Right lobe of liver (tissue), 6 donors: ENCODE measurements at regions not wholly inside any gene's neighbourhood (a gene's known extent, or its start where the extent isn't known, plus 50 kb on each side); places are given as distances from the start of the nearest gene placed in this dataset.
A peak's percentile ranks its signal among the peaks of the same experiment; 100 is the strongest.

Experiments
- ATAC-seq, 4 donors: fragments of 200-7000 bp; cut with Tn5 transposase; one replicate each; pipeline ENCODE4 v1.9.1; 2020; ENCODE audit warnings: mild to moderate bottlenecking in 4 of 4, moderate library complexity in 4 of 4
- DNase-seq, 3 donors: peaks; one replicate each; pipeline ENCODE4 v3.0.0-alpha.2; 2020
- H3K27ac ChIP-seq, 3 donors: fragments of 200-600 bp; one replicate each; pipeline ENCODE4 v1.8.0; 2022
- H3K27me3 ChIP-seq, 2 donors: fragments of 200-600 bp; one replicate each; pipeline ENCODE4 v1.8.0; 2022
- H3K36me3 ChIP-seq, 4 donors: fragments of 200-600 bp; sonication (generic) in 1 of 4; one replicate each; pipeline versions ENCODE4 v1.5.1 to v1.8.0; 2017 to 2022; ENCODE audit warnings: control low read depth in 1 of 4
- H3K4me1 ChIP-seq, 4 donors: fragments of 200-600 bp; sonication (generic) in 1 of 4; one replicate each; pipeline versions ENCODE4 v1.5.1 to v1.8.0; 2017 to 2022; ENCODE audit warnings: control low read depth in 1 of 4
- H3K4me3 ChIP-seq, 3 donors: fragments of 200-600 bp; one replicate each; pipeline ENCODE4 v1.8.0; 2022
- H3K9me3 ChIP-seq, 4 donors: fragments of 200-600 bp; sonication (generic) in 1 of 4; one replicate each; pipeline versions ENCODE4 v1.5.1 to v1.8.0; 2017 to 2022; ENCODE audit warnings: control low read depth in 1 of 4
- POLR2A ChIP-seq: fragments of 450-650 bp; IDR thresholded peaks from one replicate; pipeline ENCODE4 v1.6.1; 2017; ENCODE audit warnings: antibody characterized with exemption, mild to moderate bottlenecking
- whole genome bisulfite sequencing: methylation state at CpG from one replicate; pipeline ENCODE4 v1.1.6; 2018; ENCODE audit warnings: low coverage, low lambda C conversion rate; ENCODE audit not compliant: insufficient coverage; ENCODE audit errors: missing lambda C conversion rate; 5-methylcytosine and 5-hydroxymethylcytosine counted together
- intact Hi-C, 2 donors: fragments of 100-400 bp; cut with DNase I; formaldehyde crosslinking; loops; one replicate each; pipeline versions ENCODE4 v1.11.2 to v1.14.1; 2022
- TF ChIP-seq, protein P1 (sequence below), 4 donors: fragments of 200-600 bp in 3 of 4; fragments of 450-650 bp in 1 of 4; IDR thresholded peaks; one replicate each; pipeline versions ENCODE4 v1.5.1 to v1.8.0; 2016 to 2022; ENCODE audit warnings: antibody characterized with exemption in 4 of 4, mild to moderate bottlenecking in 2 of 4
- donor health status: DM: no; HTN: yes; CAD: no.
- donor health status: DM: no; HTN: no; CAD: no.
- donor health status: DM: no; HTN: no; CAD: no.
- donor health status: DM: no; HTN: yes; CAD: no.
- donor health status: DM: no; HTN: yes; CAD: no.

DNA sequence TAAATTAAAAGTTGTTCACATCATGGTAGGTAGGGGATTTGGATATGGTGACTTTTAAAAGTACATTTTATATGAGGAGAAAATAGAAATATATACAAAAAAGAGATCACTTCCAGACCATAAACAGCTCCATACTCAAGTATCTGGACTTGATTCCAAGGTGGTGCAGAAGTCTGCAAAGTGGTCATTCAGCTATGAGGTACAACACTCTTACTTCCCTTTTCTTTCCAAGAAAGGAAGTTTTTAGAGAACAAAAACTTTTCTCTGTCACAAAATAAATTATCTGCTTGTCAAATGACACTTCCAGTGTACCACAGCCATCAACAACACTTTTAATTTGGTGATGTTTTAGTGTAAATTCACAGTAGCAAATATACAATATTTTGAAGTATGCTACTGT is 1013.5 kb downstream of the GATA3 start:
- intact Hi-C loops = no loop called here
- H3K36me3 ChIP-seq = no peaks in the 10 kb centered on the region
- no peak overlapping the region for H3K4me3 ChIP-seq
- H3K9me3 ChIP-seq = no peaks in the 10 kb centered on the region
- no peaks in the 10 kb centered on the region for H3K4me1 ChIP-seq
- H3K27me3 ChIP-seq = no peaks in the 10 kb centered on the region
- ATAC-seq (no peak), DNase-seq (no peak)
- TF ChIP-seq, protein P1, sequence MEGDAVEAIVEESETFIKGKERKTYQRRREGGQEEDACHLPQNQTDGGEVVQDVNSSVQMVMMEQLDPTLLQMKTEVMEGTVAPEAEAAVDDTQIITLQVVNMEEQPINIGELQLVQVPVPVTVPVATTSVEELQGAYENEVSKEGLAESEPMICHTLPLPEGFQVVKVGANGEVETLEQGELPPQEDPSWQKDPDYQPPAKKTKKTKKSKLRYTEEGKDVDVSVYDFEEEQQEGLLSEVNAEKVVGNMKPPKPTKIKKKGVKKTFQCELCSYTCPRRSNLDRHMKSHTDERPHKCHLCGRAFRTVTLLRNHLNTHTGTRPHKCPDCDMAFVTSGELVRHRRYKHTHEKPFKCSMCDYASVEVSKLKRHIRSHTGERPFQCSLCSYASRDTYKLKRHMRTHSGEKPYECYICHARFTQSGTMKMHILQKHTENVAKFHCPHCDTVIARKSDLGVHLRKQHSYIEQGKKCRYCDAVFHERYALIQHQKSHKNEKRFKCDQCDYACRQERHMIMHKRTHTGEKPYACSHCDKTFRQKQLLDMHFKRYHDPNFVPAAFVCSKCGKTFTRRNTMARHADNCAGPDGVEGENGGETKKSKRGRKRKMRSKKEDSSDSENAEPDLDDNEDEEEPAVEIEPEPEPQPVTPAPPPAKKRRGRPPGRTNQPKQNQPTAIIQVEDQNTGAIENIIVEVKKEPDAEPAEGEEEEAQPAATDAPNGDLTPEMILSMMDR (IDR thresholded peaks at IDR 0.05) = no peak
- TF ChIP-seq POLR2A = no peak
- H3K27ac ChIP-seq = no peak overlapping the region

DNA sequence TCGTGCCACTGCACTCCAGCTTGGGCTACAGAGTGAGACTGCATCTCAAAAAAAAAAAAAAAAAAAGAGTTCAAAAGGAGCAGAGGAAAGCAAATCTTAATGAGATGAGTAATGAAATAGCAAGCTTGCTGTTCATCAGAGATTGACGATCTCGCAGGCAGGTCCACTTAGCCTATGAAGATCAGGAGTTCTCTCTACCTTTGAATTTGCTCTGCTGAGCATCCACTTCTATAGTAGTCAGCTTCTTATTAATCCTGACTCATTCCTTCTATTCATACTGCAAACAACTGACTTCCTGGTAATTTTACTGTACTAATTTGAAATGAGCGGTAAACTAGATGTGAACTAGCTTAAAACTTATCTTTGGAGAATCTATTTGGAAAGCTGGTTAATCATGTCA is 1014.6 kb downstream of the GATA3 start:
- no peaks in the 10 kb centered on the region for H3K9me3 ChIP-seq
- H3K4me1 ChIP-seq = no peaks in the 10 kb centered on the region
- no peak for DNase-seq
- no peaks in the 10 kb centered on the region for H3K27me3 ChIP-seq
- no peaks in the 10 kb centered on the region for H3K36me3 ChIP-seq
- TF ChIP-seq POLR2A = no peak
- TF ChIP-seq, protein P1 (IDR thresholded peaks at IDR 0.05) = no peak
- 87% methylated on average over 4 of the region's 4 CpGs for WGBS
- H3K27ac ChIP-seq = no peak overlapping the region
- no peak for ATAC-seq
- H3K4me3 ChIP-seq = no peak overlapping the region
- intact Hi-C loops = no loop called here

DNA sequence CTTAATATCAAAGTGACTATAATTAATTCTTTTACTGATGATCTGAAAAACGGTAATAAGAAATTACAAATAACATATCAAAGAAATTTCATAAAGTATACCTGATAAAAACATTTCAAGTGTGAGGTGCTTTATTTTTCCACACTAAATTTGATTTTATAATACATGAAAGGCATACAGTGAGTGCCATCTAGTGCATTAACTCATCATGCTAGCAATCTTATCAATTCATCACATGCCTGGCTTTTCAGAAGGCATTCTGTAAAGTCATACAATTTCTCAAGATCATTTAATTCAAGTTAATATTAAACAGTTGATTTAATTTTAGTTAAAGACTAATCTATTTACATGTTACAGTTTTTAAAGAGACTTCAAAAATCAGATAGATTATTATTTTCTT is 1020.9 kb downstream of the GATA3 start:
- Histone ChIP-seq H3K4me1 (no peaks in the 10 kb centered on the region), H3K9me3 (no peaks in the 10 kb centered on the region), H3K27ac (no peak overlapping the region), H3K27me3 (no peaks in the 10 kb centered on the region), H3K4me3 (no peak overlapping the region), H3K36me3 (no peaks in the 10 kb centered on the region)
- TF ChIP-seq POLR2A = no peak
- TF ChIP-seq, protein P1 (IDR thresholded peaks at IDR 0.05) = peak in 1 of 4 donors; percentile 4
- DNase-seq (no peak), ATAC-seq (no peak)
- WGBS = 21% methylated on average over 1 of the region's 1 CpG
- intact Hi-C loops = no loop called here

DNA sequence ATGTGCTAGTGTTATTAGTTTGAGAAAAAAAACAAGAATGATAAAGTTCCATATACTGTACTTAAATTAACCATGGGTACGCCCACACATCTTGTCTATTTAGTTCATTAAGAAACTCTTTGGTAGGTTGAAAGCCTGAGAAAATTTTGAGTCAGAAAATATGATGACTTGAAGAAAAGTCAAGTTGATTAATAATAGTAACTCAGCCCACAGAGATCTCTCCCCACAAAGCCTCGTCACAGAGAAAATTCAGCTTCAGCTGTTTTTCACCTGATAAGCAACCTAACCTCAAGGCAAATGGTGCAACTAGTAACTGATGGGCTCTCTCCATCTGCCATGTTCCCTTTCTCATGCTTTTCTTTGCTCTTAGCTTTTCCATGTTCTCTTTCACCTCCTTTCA is 1021.6 kb downstream of the GATA3 start:
- TF ChIP-seq, protein P1 (IDR thresholded peaks at IDR 0.05) = no peak
- TF ChIP-seq POLR2A = no peak
- Histone ChIP-seq H3K27me3 (no peaks in the 10 kb centered on the region), H3K4me1 (no peaks in the 10 kb centered on the region), H3K4me3 (no peak overlapping the region), H3K9me3 (no peaks in the 10 kb centered on the region), H3K27ac (no peak overlapping the region), H3K36me3 (no peaks in the 10 kb centered on the region)
- WGBS = 33% methylated on average over 2 of the region's 2 CpGs
- intact Hi-C loops = no loop called here
- ATAC-seq = no peak
- no peak for DNase-seq

DNA sequence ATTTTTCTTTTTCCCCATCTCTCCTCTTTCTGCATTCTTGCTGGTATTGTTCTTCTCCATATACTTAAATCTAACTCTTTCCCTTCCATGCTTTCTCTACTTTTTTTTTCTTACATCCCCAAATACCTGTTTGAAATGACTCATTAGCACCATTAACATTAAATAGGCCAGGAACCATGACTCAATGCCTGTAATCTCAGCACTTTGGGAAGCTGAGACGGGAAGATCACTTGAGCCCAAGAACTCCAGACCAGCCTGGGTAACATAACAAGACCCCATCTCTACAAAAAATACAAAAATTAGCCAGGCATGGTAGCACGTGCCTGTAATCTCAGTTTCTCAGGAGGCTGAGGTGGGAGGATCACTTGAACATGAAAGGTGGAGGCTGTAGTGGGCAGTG is 1026.8 kb downstream of the GATA3 start:
- Histone ChIP-seq H3K9me3 (no peaks in the 10 kb centered on the region), H3K36me3 (no peaks in the 10 kb centered on the region), H3K27me3 (no peaks in the 10 kb centered on the region), H3K27ac (no peak overlapping the region), H3K4me3 (no peak overlapping the region), H3K4me1 (no peaks in the 10 kb centered on the region)
- DNase-seq = no peak
- TF ChIP-seq, protein P1 (IDR thresholded peaks at IDR 0.05) = no peak
- TF ChIP-seq POLR2A = no peak
- intact Hi-C loops = no loop called here
- 36% methylated on average over 2 of the region's 2 CpGs for WGBS
- ATAC-seq = no peak
